ENCODE measurements at regions not wholly inside any gene's neighbourhood (a gene's known extent, or its start where the extent isn't known, plus 50 kb on each side); places are given as distances from the start of the nearest gene placed in this dataset.

DNA sequence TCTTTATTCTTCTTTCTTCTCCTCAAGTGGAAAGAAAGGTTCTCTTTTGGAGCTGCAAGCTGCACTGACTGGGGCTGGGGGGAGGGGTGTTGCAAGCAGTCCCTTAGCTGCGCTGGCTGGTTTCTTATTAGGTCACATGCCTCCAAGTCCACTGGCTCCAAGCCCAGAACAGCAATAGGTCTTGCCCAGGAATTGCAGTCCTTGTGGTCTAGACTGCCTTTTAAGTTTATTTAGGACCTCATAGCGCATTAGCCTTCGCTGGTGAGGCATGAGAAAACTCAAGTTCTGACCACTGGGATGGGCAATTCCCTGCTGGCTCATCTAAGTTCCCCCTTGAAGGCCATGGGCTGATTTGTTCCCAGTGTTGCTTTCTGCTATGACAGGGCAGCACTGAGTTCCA, 138.6 kb upstream of the SCN7A start (continued):
- TF ChIP-seq, protein P1, sequence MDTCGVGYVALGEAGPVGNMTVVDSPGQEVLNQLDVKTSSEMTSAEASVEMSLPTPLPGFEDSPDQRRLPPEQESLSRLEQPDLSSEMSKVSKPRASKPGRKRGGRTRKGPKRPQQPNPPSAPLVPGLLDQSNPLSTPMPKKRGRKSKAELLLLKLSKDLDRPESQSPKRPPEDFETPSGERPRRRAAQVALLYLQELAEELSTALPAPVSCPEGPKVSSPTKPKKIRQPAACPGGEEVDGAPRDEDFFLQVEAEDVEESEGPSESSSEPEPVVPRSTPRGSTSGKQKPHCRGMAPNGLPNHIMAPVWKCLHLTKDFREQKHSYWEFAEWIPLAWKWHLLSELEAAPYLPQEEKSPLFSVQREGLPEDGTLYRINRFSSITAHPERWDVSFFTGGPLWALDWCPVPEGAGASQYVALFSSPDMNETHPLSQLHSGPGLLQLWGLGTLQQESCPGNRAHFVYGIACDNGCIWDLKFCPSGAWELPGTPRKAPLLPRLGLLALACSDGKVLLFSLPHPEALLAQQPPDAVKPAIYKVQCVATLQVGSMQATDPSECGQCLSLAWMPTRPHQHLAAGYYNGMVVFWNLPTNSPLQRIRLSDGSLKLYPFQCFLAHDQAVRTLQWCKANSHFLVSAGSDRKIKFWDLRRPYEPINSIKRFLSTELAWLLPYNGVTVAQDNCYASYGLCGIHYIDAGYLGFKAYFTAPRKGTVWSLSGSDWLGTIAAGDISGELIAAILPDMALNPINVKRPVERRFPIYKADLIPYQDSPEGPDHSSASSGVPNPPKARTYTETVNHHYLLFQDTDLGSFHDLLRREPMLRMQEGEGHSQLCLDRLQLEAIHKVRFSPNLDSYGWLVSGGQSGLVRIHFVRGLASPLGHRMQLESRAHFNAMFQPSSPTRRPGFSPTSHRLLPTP (IDR thresholded peaks at IDR 0.05; ENCODE audit: borderline replicate concordance, extremely low read depth, insufficient read length), result no peak
- TF ChIP-seq FOXK2 (conservative IDR thresholded peaks at IDR 0.05 in 1 of 2, IDR thresholded peaks at IDR 0.05 in 1 of 2; ENCODE audit: low read depth in 2 of 2) (no peak), ZNF778 (CRISPR knock-in tag; IDR thresholded peaks at IDR 0.05) (no peak), ZNF551 (CRISPR knock-in tag; IDR thresholded peaks at IDR 0.05) (no peak), CEBPG (CRISPR knock-in tag; IDR thresholded peaks at IDR 0.05) (no peak), CEBPG (tag; conservative IDR thresholded peaks at IDR 0.05 in 1 of 2, IDR thresholded peaks at IDR 0.05 in 1 of 2) (no peak)
- TF ChIP-seq, protein P2, sequence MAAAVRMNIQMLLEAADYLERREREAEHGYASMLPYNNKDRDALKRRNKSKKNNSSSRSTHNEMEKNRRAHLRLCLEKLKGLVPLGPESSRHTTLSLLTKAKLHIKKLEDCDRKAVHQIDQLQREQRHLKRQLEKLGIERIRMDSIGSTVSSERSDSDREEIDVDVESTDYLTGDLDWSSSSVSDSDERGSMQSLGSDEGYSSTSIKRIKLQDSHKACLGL (CRISPR knock-in tag; IDR thresholded peaks at IDR 0.05; ENCODE audit: borderline replicate concordance, poor library complexity, severe bottlenecking), result no peak
- TF ChIP-seq, protein P3, sequence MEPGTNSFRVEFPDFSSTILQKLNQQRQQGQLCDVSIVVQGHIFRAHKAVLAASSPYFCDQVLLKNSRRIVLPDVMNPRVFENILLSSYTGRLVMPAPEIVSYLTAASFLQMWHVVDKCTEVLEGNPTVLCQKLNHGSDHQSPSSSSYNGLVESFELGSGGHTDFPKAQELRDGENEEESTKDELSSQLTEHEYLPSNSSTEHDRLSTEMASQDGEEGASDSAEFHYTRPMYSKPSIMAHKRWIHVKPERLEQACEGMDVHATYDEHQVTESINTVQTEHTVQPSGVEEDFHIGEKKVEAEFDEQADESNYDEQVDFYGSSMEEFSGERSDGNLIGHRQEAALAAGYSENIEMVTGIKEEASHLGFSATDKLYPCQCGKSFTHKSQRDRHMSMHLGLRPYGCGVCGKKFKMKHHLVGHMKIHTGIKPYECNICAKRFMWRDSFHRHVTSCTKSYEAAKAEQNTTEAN (CRISPR knock-in tag; IDR thresholded peaks at IDR 0.05), result no peak

All from K562 (cell line).